ENCODE measurements at regions not wholly inside any gene's neighbourhood (a gene's known extent, or its start where the extent isn't known, plus 50 kb on each side); places are given as distances from the start of the nearest gene placed in this dataset.
"Not testable (repeated sequence)": the region's sequence is repeated elsewhere in the genome, so short reads cannot be mapped to it uniquely, and the experiment has no call there.

DNA sequence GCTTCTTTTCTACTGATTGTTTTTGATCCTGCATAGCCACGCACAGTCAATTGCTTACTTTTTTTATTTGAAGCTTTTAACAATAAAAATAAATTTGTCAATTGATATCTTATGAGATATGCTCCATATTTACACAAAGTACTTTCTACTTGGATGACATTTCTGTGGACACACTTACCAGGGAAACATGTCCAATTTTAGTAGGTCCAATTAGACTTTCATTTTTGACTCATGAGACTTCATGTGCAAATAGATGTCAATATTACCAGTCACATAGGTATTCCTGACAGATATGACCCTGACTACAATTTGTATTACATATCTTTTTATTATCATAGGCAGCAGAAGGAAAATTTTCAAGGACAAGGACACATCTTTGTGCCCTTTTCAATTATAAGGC lies 219.9 kb upstream of the ANKRD50 start:
- Histone ChIP-seq H3K9me3 (no peaks in the 10 kb centered on the region), H3K4me3 (no peak overlapping the region), H3K36me3 (replicated peaks) (no peaks in the 10 kb centered on the region), H3K4me1 (no peaks in the 10 kb centered on the region; the same call in 1 of the 2 replicates), H3K27me3 (ENCODE audit: low read depth) (no peaks in the 10 kb centered on the region)
- no peak for DNase-seq (ENCODE audit: low spot score in 2 of 2)
- in situ Hi-C loops (cut with MboI; ENCODE audit: low sequenced_read_pairs): no loop called here

DNA sequence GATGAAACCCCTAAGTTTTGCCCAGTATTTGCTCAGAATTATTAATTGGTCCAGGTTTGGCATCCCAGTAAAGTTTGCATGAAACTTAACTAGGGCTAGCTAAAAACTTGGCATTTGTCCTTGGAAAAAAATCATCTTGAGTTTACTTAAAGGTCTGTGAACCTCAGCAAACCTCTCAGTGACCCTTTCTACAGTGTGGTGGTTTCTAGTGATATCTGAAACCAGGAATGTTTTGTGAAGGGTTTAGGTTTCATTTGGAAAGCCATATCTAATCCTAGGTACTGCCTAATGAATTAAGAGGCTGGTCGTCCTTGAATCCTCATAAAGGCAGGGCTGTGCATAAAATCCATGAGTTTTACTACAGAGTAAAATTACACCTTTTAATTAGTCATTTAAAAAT lies 218.5 kb upstream of the ANKRD50 start:
- in situ Hi-C loops (cut with MboI; ENCODE audit: low sequenced_read_pairs): no loop called here
- no peak overlapping the region for H3K4me3 ChIP-seq
- no peaks in the 10 kb centered on the region for H3K36me3 ChIP-seq (replicated peaks)
- no peaks in the 10 kb centered on the region for H3K9me3 ChIP-seq
- no peaks in the 10 kb centered on the region; the same call in 1 of the 2 replicates for H3K4me1 ChIP-seq
- H3K27me3 ChIP-seq (ENCODE audit: low read depth): no peaks in the 10 kb centered on the region
- DNase-seq (ENCODE audit: low spot score in 2 of 2): no peak

- H3K4me3 ChIP-seq; H3K27me3 ChIP-seq (ENCODE audit: low read depth); H3K36me3 ChIP-seq (replicated peaks); H3K4me1 ChIP-seq; H3K9me3 ChIP-seq; DNase-seq (ENCODE audit: low spot score in 2 of 2); in situ Hi-C loops (cut with MboI; ENCODE audit: low sequenced_read_pairs): not testable (repeated sequence)
Observed at GRCh38 chr4:124922748-124923147, 210.2 kb upstream of the ANKRD50 start.

DNA sequence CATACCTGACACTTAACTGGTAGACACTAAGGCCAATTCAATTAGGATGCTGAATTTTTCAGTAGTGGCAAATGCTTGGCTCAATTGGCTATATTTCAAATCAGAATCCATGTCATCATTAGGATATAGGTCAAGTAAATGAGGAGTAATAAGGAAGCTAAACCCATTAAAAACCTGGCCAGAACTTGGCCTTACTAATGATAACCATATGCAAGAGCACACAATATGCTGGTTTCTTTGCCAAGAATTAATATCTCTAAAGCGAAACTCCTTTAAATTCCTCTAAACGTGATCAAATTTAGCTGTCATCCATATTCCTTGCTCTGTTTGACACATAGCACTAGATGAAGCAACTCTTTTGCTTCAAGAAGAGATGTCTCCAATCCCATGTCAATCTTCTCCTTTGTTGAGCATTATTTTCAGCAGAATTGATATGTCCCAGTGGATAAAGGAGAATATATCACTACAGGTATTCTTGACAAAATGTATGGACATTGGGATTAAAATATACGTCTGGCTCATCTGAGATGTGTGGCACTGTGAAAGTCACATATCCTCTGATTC lies 206.1 kb upstream of the ANKRD50 start:
- no peak overlapping the region for H3K4me3 ChIP-seq
- H3K9me3 ChIP-seq: no peaks in the 10 kb centered on the region
- no peaks in the 10 kb centered on the region for H3K4me1 ChIP-seq
- H3K36me3 ChIP-seq (replicated peaks): no peaks in the 10 kb centered on the region
- in situ Hi-C loops (cut with MboI; ENCODE audit: low sequenced_read_pairs): no loop called here
- DNase-seq (ENCODE audit: low spot score in 2 of 2): no peak
- no peaks in the 10 kb centered on the region for H3K27me3 ChIP-seq (ENCODE audit: low read depth)

GRCh38 chr4:124915073-124915472 lies 202.5 kb upstream of the ANKRD50 start:
- H3K27me3 ChIP-seq (ENCODE audit: low read depth): no peaks in the 10 kb centered on the region

GRCh38 chr4:124913237-124913636 lies 200.7 kb upstream of the ANKRD50 start:
- H3K36me3 ChIP-seq (replicated peaks): no peaks in the 10 kb centered on the region
- no peaks in the 10 kb centered on the region for H3K27me3 ChIP-seq (ENCODE audit: low read depth)
- in situ Hi-C loops (cut with MboI; ENCODE audit: low sequenced_read_pairs): no loop called here
- H3K4me3 ChIP-seq: no peak overlapping the region
- DNase-seq (ENCODE audit: low spot score in 2 of 2): no peak
- no peaks in the 10 kb centered on the region for H3K4me1 ChIP-seq
- peaks cover 4% of the 10 kb centered on the region; the same call in 1 of the 2 replicates for H3K9me3 ChIP-seq

More at GRCh38 chr4:124915073-124915472, 202.5 kb upstream of the ANKRD50 start:
- Histone ChIP-seq H3K9me3 (peaks cover 4% of the 10 kb centered on the region; the same call in 1 of the 2 replicates), H3K36me3 (replicated peaks) (no peaks in the 10 kb centered on the region), H3K4me3 (no peak overlapping the region), H3K4me1 (no peaks in the 10 kb centered on the region)
- in situ Hi-C loops (cut with MboI; ENCODE audit: low sequenced_read_pairs): no loop called here
- no peak for DNase-seq (ENCODE audit: low spot score in 2 of 2)

GRCh38 chr4:124910327-124910726 lies 197.8 kb upstream of the ANKRD50 start:
- H3K36me3 ChIP-seq (replicated peaks): no peaks in the 10 kb centered on the region
- H3K9me3 ChIP-seq: peaks cover 4% of the 10 kb centered on the region; the same call in 1 of the 2 replicates
- in situ Hi-C loops (cut with MboI; ENCODE audit: low sequenced_read_pairs): no loop called here
- no peaks in the 10 kb centered on the region for H3K4me1 ChIP-seq
- H3K27me3 ChIP-seq (ENCODE audit: low read depth): no peaks in the 10 kb centered on the region
- H3K4me3 ChIP-seq: no peak overlapping the region
- no peak for DNase-seq (ENCODE audit: low spot score in 2 of 2)

DNA sequence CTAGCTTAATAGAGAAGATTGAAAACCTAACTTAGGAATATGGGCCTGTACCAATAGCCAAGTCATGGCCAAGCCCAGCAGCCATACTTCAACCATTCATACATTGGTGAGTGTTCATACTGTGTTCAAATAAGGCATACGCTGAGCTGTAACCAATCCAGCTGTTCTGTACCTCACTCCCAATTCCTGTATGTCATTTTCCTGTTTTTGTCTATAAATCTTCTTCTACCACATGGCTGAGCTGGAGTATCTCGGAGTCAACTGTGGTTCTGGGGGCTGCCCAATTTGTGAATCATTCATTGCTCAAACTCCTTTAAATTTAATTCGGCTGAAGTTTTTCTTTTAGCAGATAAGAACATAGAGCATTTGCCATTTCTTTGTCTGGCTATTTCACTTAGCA lies 195.3 kb upstream of the ANKRD50 start:
- no peaks in the 10 kb centered on the region for H3K36me3 ChIP-seq (replicated peaks)
- peaks cover 4% of the 10 kb centered on the region; the same call in 1 of the 2 replicates for H3K9me3 ChIP-seq
- DNase-seq (ENCODE audit: low spot score in 2 of 2): no peak
- in situ Hi-C loops (cut with MboI; ENCODE audit: low sequenced_read_pairs): no loop called here
- H3K4me3 ChIP-seq: no peak overlapping the region
- peaks cover 17% of the 10 kb centered on the region for H3K4me1 ChIP-seq
- no peaks in the 10 kb centered on the region for H3K27me3 ChIP-seq (ENCODE audit: low read depth)

- Histone ChIP-seq H3K4me1 (peaks cover 17% of the 10 kb centered on the region), H3K27me3 (ENCODE audit: low read depth) (no peaks in the 10 kb centered on the region), H3K36me3 (replicated peaks) (no peaks in the 10 kb centered on the region), H3K9me3 (no peaks in the 10 kb centered on the region), H3K4me3 (no peak overlapping the region)
- in situ Hi-C loops (cut with MboI; ENCODE audit: low sequenced_read_pairs): no loop called here
- DNase-seq (ENCODE audit: low spot score in 2 of 2): no peak
Observed at GRCh38 chr4:124905441-124905840, 192.9 kb upstream of the ANKRD50 start.

DNA sequence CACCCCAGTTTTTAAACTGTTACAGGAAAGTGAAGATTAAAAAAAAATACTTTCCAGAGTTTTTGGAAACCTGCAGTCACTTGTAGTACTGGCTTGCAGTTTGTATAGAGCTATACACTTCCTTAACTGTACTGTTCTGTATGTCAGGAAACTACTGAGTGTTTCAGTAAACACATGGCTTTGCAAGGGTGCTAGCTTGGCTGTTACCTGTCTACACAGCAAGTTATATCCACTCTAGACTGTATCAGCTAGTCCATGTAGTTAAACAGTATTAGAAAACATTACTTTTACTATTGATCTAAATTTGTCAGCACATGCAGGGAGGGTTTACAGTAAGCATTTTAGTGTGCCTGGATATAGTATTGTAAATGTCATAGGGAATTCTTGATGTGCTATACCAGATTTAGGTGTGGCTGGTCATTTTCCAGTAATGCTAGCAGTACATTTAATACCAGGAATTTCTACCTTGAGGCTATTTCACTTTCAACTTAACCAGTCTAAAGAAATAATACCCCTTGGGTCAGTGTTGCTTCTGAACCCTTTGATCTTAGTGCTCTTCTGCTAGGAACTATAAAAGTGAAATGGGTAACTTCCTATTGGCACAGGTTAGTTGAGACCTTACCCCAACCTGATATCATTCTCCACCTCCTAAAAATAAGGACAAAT lies 192.3 kb upstream of the ANKRD50 start:
- DNase-seq (ENCODE audit: low spot score in 2 of 2): no peak
- Histone ChIP-seq H3K9me3 (no peaks in the 10 kb centered on the region), H3K4me1 (peaks cover 17% of the 10 kb centered on the region), H3K27me3 (ENCODE audit: low read depth) (no peaks in the 10 kb centered on the region), H3K4me3 (no peak overlapping the region), H3K36me3 (replicated peaks) (no peaks in the 10 kb centered on the region)
- in situ Hi-C loops (cut with MboI; ENCODE audit: low sequenced_read_pairs): no loop called here

- peak; percentile 58 to 63 for DNase-seq (ENCODE audit: low spot score in 2 of 2)
- in situ Hi-C loops (cut with MboI; ENCODE audit: low sequenced_read_pairs): no loop called here
- Histone ChIP-seq H3K36me3 (replicated peaks) (no peaks in the 10 kb centered on the region), H3K4me3 (no peak overlapping the region), H3K9me3 (no peaks in the 10 kb centered on the region), H3K4me1 (peaks cover 17% of the 10 kb centered on the region), H3K27me3 (ENCODE audit: low read depth) (no peaks in the 10 kb centered on the region)
Observed at GRCh38 chr4:124903995-124904722, 191.6 kb upstream of the ANKRD50 start.

GRCh38 chr4:124902001-124902515 lies 189.5 kb upstream of the ANKRD50 start:
- H3K9me3 ChIP-seq: no peaks in the 10 kb centered on the region
- no peaks in the 10 kb centered on the region for H3K36me3 ChIP-seq (replicated peaks)
- in situ Hi-C loops (cut with MboI; ENCODE audit: low sequenced_read_pairs): no loop called here
- no peak for DNase-seq (ENCODE audit: low spot score in 2 of 2)
- H3K4me1 ChIP-seq: peaks cover 17% of the 10 kb centered on the region
- H3K27me3 ChIP-seq (ENCODE audit: low read depth): no peaks in the 10 kb centered on the region
- no peak overlapping the region for H3K4me3 ChIP-seq

DNA sequence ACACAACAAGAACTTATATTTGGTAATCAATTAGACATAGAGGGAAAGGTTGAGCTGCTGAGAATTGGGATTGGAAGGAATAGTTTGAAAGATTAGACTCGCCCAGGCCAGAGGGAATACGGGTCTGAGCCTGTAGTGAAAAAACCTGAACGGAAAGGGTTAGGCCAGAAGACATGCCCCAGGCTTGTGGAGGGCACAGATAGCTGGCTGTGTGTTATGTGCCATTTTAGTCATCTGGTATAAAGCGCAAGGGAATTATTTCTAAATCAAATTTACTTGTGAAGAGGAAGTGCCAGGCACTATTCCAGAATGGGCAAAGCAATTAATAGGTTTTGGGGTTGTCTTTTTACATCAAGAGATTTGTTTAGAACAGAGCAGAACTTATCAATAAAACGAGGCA lies 187.5 kb upstream of the ANKRD50 start:
- H3K4me1 ChIP-seq: peaks cover 17% of the 10 kb centered on the region
- in situ Hi-C loops (cut with MboI; ENCODE audit: low sequenced_read_pairs): no loop called here
- DNase-seq (ENCODE audit: low spot score in 2 of 2): no peak
- no peaks in the 10 kb centered on the region for H3K36me3 ChIP-seq (replicated peaks)
- no peaks in the 10 kb centered on the region for H3K9me3 ChIP-seq
- no peak overlapping the region for H3K4me3 ChIP-seq
- H3K27me3 ChIP-seq (ENCODE audit: low read depth): no peaks in the 10 kb centered on the region

- H3K36me3 ChIP-seq (replicated peaks): no peaks in the 10 kb centered on the region
- in situ Hi-C loops (cut with MboI; ENCODE audit: low sequenced_read_pairs): no loop called here
- H3K4me1 ChIP-seq: no peaks in the 10 kb centered on the region
- no peak for DNase-seq (ENCODE audit: low spot score in 2 of 2)
- no peak overlapping the region for H3K4me3 ChIP-seq
- no peaks in the 10 kb centered on the region for H3K9me3 ChIP-seq
- no peaks in the 10 kb centered on the region for H3K27me3 ChIP-seq (ENCODE audit: low read depth)
Observed at GRCh38 chr4:124890522-124890921, 178.0 kb upstream of the ANKRD50 start.
